H9 (cell line): ENCODE measurements at regions not wholly inside any gene's neighbourhood (a gene's known extent, or its start where the extent isn't known, plus 50 kb on each side); places are given as distances from the start of the nearest gene placed in this dataset.

Experiments used
- DNase-seq: peaks from one replicate; pipeline ENCODE4 v3.0.0-alpha.2; 2017
- H2AFZ ChIP-seq: one replicate; pipeline ENCODE4 v1.6.1; 2013; ENCODE audit warnings: mild to moderate bottlenecking, low read length, control low read depth, moderate library complexity
- H2AK5ac ChIP-seq: 2 replicates; pipeline ENCODE4 v1.6.1; 2013; ENCODE audit warnings: low read length, control low read depth, mixed read lengths; ENCODE audit not compliant: insufficient read length
- H2BK120ac ChIP-seq: one replicate; pipeline ENCODE4 v1.6.1; 2013; ENCODE audit warnings: low read depth, mild to moderate bottlenecking, low read length, control low read depth, inconsistent platforms; ENCODE audit not compliant: poor library complexity, severe bottlenecking
- H2BK12ac ChIP-seq: 2 replicates; pipeline ENCODE4 v1.6.1; 2013; ENCODE audit warnings: low read length, control low read depth, mixed read lengths, low read depth; ENCODE audit not compliant: insufficient read length
- H2BK15ac ChIP-seq: 2 replicates; pipeline ENCODE4 v1.6.1; 2013; ENCODE audit warnings: low read depth, low read length, control low read depth
- H2BK20ac ChIP-seq: one replicate; pipeline ENCODE4 v1.6.1; 2013; ENCODE audit warnings: low read depth, mild to moderate bottlenecking, low read length, control low read depth, inconsistent platforms; ENCODE audit not compliant: poor library complexity, severe bottlenecking
- H2BK5ac ChIP-seq: 2 replicates; pipeline ENCODE4 v1.6.1; 2013; ENCODE audit warnings: low read length, control low read depth, mixed read lengths; ENCODE audit not compliant: insufficient read length
- H3K14ac ChIP-seq: 2 replicates; pipeline ENCODE4 v1.6.1; 2013; ENCODE audit warnings: low read length, control low read depth; ENCODE audit not compliant: insufficient read depth
- H3K18ac ChIP-seq: 2 replicates; pipeline ENCODE4 v1.6.1; 2013; ENCODE audit warnings: low read depth, mild to moderate bottlenecking, mixed read lengths, low read length, control low read depth; ENCODE audit not compliant: insufficient read length
- H3K23ac ChIP-seq: 2 replicates; pipeline ENCODE4 v1.6.1; 2013; ENCODE audit warnings: low read length, control low read depth, mixed read lengths, low read depth; ENCODE audit not compliant: insufficient read length
- H3K23me2 ChIP-seq: 2 replicates; pipeline ENCODE4 v1.6.1; 2013; ENCODE audit warnings: low read depth, mild to moderate bottlenecking, mixed read lengths, low read length, control low read depth; ENCODE audit not compliant: insufficient read length, poor library complexity, severe bottlenecking
- H3K27ac ChIP-seq: 2 replicates; pipeline ENCODE4 v1.5.1; 2013; ENCODE audit warnings: low read length, control low read depth, mixed read lengths, low read depth; ENCODE audit not compliant: insufficient read length
- H3K27me3 ChIP-seq: 2 replicates; pipeline ENCODE4 v1.6.1; 2013; ENCODE audit warnings: low read length, control low read depth, inconsistent platforms; ENCODE audit not compliant: insufficient read depth
- H3K4ac ChIP-seq: 2 replicates; pipeline ENCODE4 v1.6.1; 2013; ENCODE audit warnings: low read depth, mild to moderate bottlenecking, control low read depth, inconsistent platforms, low read length, moderate library complexity
- H3K4me1 ChIP-seq: 2 replicates; pipeline ENCODE4 v1.6.1; 2013; ENCODE audit warnings: low read length, control low read depth, inconsistent platforms; ENCODE audit not compliant: insufficient read depth
- H3K4me2 ChIP-seq: 2 replicates; pipeline ENCODE4 v1.6.1; 2013; ENCODE audit warnings: low read length, control low read depth, mixed read lengths; ENCODE audit not compliant: insufficient read length, insufficient read depth
- H3K56ac ChIP-seq: 2 replicates; pipeline ENCODE4 v1.6.1; 2013; ENCODE audit warnings: low read depth, mild to moderate bottlenecking, mixed read lengths, low read length, control low read depth; ENCODE audit not compliant: insufficient read length
- H3K79me1 ChIP-seq: 2 replicates; pipeline ENCODE4 v1.6.1; 2013; ENCODE audit warnings: low read depth, mild to moderate bottlenecking, moderate library complexity, low read length, control low read depth, inconsistent platforms; ENCODE audit not compliant: insufficient read depth, poor library complexity, severe bottlenecking
- H3K79me2 ChIP-seq: 2 replicates; pipeline ENCODE4 v1.6.1; 2013; ENCODE audit warnings: low read length, control low read depth, inconsistent platforms; ENCODE audit not compliant: insufficient read depth
- H3K9ac ChIP-seq: 2 replicates; pipeline ENCODE4 v1.6.1; 2013; ENCODE audit warnings: low read length, control low read depth, mixed read lengths; ENCODE audit not compliant: insufficient read length; ENCODE audit errors: extremely low read depth
- H3K9me3 ChIP-seq: one replicate; pipeline ENCODE4 v1.6.1; 2013; ENCODE audit warnings: low read depth, low read length, inconsistent platforms; ENCODE audit not compliant: control insufficient read depth
- H3T11ph ChIP-seq: one replicate; pipeline ENCODE4 v1.6.1; 2013; ENCODE audit warnings: mild to moderate bottlenecking, low read length, control low read depth, inconsistent platforms
- H4K20me1 ChIP-seq: one replicate; pipeline ENCODE4 v1.6.1; 2013; ENCODE audit not compliant: control insufficient read depth, insufficient read length, insufficient read depth
- H4K5ac ChIP-seq: 2 replicates; pipeline ENCODE4 v1.6.1; 2013; ENCODE audit warnings: low read depth, mild to moderate bottlenecking, mixed read lengths, low read length, control low read depth; ENCODE audit not compliant: insufficient read length
- H4K8ac ChIP-seq: replicated peaks from 2 replicates; pipeline ENCODE4 v1.6.1; 2013; ENCODE audit warnings: low read length, control low read depth, mixed read lengths, low read depth; ENCODE audit not compliant: insufficient read length
- H4K91ac ChIP-seq: 2 replicates; pipeline ENCODE4 v1.6.1; 2013; ENCODE audit warnings: low read depth, mild to moderate bottlenecking, moderate library complexity, mixed read lengths, low read length, control low read depth; ENCODE audit not compliant: insufficient read length
- H3K27ac Mint-ChIP-seq, 3 experiments: 2 replicates in 2 of 3; 3 replicates in 1 of 3; pipeline ENCODE4 v1.8.0; 2020 to 2021; ENCODE audit warnings: mixed read lengths in 3 of 3, mild to moderate bottlenecking in 1 of 3, moderate library complexity in 1 of 3
- H3K27me3 Mint-ChIP-seq: 2 replicates; pipeline ENCODE4 v1.8.0; 2021; ENCODE audit warnings: low read depth, mild to moderate bottlenecking, moderate library complexity, mixed read lengths
- H3K36me3 Mint-ChIP-seq, 3 experiments: 2 replicates in 2 of 3; 3 replicates in 1 of 3; pipeline ENCODE4 v1.8.0; 2020 to 2021; ENCODE audit warnings: low read depth in 3 of 3, mixed read lengths in 3 of 3; ENCODE audit not compliant: insufficient read depth in 1 of 3
- H3K4me1 Mint-ChIP-seq, 2 experiments: 2 replicates each; pipeline ENCODE4 v1.8.0; 2020; ENCODE audit warnings: mixed read lengths in 2 of 2
- H3K4me3 Mint-ChIP-seq, 2 experiments: 2 replicates in 1 of 2; 3 replicates in 1 of 2; pipeline ENCODE4 v1.8.0; 2020 to 2021; ENCODE audit warnings: mild to moderate bottlenecking in 2 of 2, mixed read lengths in 2 of 2, moderate library complexity in 1 of 2
- H3K9me3 Mint-ChIP-seq, 2 experiments: 2 replicates in 1 of 2; 3 replicates in 1 of 2; pipeline ENCODE4 v1.8.0; 2020; ENCODE audit warnings: mild to moderate bottlenecking in 2 of 2, mixed read lengths in 2 of 2, moderate library complexity in 1 of 2
- CTCF ChIP-seq: fragments of 200-600 bp; sonication (generic); conservative IDR thresholded peaks from 3 replicates; pipeline ENCODE4 v1.8.0; 2021; ENCODE audit warnings: antibody characterized with exemption, mild to moderate bottlenecking
- WGBS: extraction: QIAGEN DNeasy Blood & Tissue Kit; methylation state at CpG from one replicate; pipeline ENCODE4 v1.1.7; 2013; ENCODE audit warnings: missing lambda C conversion rate, low lambda C conversion rate, mixed read lengths; ENCODE audit not compliant: insufficient read length; ENCODE audit errors: extremely low coverage; 5-methylcytosine and 5-hydroxymethylcytosine counted together

- no CpG with 5 or more reads among the region's 2 CpGs for WGBS
- H2AFZ ChIP-seq, result no peak overlapping the region
- no peak overlapping the region for H2BK20ac ChIP-seq
- no peaks in the 10 kb centered on the region for H3K79me1 ChIP-seq
- no peak for DNase-seq
- H3T11ph ChIP-seq, result no peak overlapping the region
- peaks cover 8% of the 10 kb centered on the region; the same call in 1 of the 2 replicates for H3K27me3 Mint-ChIP-seq
- H3K9me3 Mint-ChIP-seq, result no peaks in the 10 kb centered on the region
- no peak overlapping the region for H2BK120ac ChIP-seq
- H2BK15ac ChIP-seq, result no peak overlapping the region
- H2BK12ac ChIP-seq, result no peak overlapping the region
- no peak overlapping the region for H3K4me2 ChIP-seq
- H3K4me1 ChIP-seq, result no peaks in the 10 kb centered on the region
- no peak overlapping the region for H3K56ac ChIP-seq
- no peak overlapping the region for H3K27ac ChIP-seq
- H3K79me2 ChIP-seq, result no peaks in the 10 kb centered on the region
- no peak overlapping the region for H3K23ac ChIP-seq
- H3K27me3 ChIP-seq, result no peaks in the 10 kb centered on the region
- no peaks in the 10 kb centered on the region for H3K23me2 ChIP-seq
- H4K5ac ChIP-seq, result no peak overlapping the region
- H3K4me3 Mint-ChIP-seq, result no peak overlapping the region
- no peak overlapping the region for H4K91ac ChIP-seq
- H3K36me3 Mint-ChIP-seq, result no peaks in the 10 kb centered on the region
- no peaks in the 10 kb centered on the region for H4K20me1 ChIP-seq
- no peak overlapping the region for H2AK5ac ChIP-seq
- no peak overlapping the region for H4K8ac ChIP-seq
- H3K4ac ChIP-seq, result no peak overlapping the region
- H2BK5ac ChIP-seq, result no peak overlapping the region
- no peaks in the 10 kb centered on the region for H3K9me3 ChIP-seq
- H3K4me1 Mint-ChIP-seq, result 0 out of 4 replicates have a peak, but pooled peaks cover 5% of the 10 kb centered on the region in 2 experiments
- no peak for TF ChIP-seq CTCF
- no peak overlapping the region for H3K9ac ChIP-seq
- no peak overlapping the region for H3K18ac ChIP-seq
- no peak overlapping the region for H3K27ac Mint-ChIP-seq
- no peak overlapping the region for H3K14ac ChIP-seq
Measured at GRCh38 chr16:7124242-7124641, 208.4 kb upstream of the RBFOX1 start.
